ENCODE measurements at regions not wholly inside any gene's neighbourhood (a gene's known extent, or its start where the extent isn't known, plus 50 kb on each side); places are given as distances from the start of the nearest gene placed in this dataset.
"Not testable (repeated sequence)": the region's sequence is repeated elsewhere in the genome, so short reads cannot be mapped to it uniquely, and the experiment has no call there.

DNA sequence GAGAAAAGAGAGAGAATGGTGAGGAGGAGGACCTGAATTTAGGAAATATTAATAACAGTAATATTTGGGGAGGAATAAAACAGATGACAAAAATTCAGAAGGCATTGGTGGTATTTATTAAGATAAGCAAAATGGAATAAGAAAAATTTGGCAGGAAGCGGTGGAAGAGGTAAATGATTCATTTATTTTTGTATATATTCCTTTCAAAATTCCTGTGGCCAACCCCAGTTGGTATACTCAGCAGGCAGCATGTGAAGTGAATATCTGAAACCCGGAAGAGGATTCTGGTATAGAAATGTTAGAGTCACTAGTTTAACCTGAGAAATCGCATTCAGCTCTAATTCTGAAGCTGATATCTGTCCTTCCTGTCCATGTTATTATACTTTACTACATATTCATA is 792.0 kb downstream of the KCNJ2 start:
- DNase-seq = no peak

DNA sequence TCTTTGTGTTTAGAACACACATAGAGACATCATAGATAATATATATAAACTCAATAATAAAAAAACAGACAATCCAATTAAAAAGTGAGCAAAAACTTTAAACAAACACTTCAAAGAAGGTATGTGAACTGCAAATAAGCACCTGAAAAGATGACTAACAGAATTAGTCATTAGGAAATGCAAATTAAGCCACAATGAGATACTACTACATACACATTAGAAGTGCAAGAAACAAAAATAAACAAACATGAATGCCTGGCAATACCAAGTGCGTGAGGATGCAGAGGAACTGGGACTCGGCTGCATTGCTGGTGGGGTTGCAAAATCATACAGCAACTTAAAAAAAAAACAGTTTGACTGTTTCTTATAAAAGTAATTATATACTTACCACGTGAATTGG is 799.0 kb downstream of the KCNJ2 start:
- no peak for DNase-seq

DNA sequence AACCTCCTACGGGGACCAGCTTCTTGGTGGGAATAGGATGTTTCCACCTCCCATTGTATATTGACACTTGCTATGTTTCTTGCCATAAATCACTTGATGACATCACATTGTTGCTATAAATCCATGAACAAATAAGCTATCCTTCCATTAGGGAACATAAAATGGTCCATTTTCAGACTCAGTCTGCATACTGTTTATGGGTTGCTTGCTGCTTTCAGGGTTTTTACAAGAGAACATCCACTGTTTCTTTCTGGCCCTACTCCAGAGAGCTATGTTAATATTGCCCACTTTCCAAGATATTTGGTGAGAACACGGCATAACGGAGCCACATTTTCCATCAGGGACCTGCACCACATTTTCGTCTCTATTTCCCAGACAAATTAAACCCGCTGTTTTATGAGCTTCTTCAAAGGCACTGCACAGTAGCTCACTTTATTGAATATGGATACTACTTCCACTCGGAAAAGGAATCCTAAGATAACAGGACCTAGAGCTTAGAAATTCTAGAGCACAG is 800.2 kb downstream of the KCNJ2 start:
- no peak for DNase-seq

DNA sequence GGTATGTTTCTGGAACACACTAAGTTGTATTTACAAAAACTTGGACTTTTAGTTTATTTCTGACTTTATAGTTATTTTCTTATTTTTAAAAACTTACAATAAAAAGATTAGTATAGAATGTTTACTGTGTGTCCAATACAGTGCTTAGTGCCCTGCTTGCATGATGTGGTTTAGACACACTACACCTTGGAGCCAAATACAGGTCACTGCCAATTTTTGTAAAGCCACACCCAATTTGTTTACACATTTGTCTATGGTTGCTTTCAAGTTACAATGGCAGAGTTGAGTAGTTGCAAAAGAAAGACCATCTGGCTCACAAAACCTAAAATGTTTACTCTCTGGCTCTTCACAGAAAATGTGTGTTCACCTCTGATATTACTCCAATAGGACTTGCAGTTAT is 807.1 kb downstream of the KCNJ2 start:
- DNase-seq = no peak

DNA sequence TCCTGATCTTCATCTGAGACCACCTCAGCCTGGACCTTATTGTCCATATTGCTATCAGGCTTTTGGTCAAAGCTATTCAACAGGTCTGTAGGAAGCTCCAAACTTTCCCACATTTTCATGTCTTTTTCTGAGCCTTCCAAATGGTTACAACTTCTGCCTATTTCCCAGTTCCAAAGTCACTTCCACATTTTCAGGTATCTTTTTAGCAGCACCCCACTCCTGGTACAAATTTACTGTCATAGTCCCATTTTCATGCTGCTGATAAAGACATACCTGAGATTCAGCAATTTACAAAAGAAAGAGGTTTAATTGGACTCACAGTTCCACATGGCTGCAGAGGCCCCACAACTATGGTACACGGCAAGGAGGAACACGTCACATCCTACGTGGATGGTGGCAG is 815.5 kb downstream of the KCNJ2 start:
- DNase-seq = no peak

DNA sequence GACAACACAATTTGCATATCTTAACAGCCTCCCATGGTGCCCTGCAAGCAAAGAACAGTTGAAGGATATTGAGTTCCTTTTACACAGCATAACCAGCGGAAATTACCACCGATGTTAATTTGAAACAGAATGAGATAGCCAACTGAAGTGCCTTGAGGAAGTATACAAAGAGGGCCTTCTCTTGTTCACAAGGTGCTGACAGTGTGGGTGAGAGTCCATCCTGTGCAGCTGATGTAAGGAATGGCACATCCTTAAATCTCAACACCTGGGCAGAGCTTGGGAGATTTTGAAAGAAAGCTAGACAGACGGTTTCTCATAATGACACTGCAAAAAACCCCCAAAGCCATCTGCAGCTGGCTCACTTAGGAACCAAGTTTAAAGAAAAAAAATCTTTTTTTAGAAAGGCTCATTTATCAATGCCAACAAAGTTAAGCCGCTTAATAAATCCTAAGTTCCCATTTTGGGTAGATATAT is 818.6 kb downstream of the KCNJ2 start:
- DNase-seq = no peak

DNA sequence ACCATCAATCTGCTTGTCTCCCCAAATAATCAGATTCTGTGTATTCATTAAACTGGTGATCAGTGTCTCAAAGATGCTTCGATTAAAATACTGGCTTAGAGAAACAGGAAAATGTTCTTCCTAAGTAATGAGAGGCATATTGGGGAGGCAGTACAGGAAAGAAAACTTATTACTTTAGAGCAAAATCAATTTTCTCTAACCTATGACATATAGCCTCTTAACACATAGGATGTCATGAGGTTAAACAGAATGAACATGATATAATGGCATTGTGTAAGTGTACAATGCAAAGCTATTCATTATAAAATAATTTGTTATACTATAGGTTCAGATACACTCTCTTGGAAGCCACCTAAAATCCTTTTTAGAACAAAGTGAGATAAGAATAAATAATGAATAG is 819.3 kb downstream of the KCNJ2 start:
- DNase-seq = no peak

DNA sequence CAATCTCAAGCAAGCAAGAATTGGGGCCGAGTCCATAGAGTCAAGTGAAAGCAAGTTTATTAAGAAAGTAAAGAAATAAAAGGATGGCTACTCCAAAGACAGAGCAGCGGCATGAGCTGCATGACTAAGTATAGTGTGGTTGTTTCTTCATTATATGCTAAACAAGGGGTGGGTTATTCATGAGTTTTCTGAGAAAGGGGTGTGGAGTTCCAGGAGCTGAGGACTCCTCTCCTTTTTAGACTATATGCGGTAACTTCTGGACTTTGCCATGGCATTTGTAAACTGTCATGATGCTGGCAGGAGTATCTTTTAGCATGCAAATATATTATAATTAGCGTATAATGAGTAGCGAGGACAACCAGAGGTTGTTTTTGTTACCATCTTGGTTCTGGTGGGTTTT is 819.9 kb downstream of the KCNJ2 start:
- DNase-seq = no peak

DNA sequence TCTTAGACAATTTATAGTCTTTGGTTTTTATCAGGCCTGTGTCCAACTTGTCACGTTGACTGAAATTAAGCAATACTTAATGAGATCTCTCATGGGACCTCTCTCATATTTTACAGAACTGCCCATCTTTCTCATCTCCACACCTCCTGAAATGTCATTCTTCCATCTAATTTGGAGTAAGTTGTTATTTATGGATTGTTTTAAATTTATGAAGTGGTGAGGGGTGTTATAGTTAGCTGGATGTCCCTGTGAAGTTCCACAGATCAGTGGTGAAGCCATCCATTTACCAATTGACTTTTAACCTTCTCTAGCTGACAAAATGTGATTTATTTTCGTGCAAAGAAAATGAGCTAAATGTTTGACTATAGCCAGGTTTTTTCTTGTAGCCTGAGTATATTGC is 824.9 kb downstream of the KCNJ2 start:
- no peak for DNase-seq

DNA sequence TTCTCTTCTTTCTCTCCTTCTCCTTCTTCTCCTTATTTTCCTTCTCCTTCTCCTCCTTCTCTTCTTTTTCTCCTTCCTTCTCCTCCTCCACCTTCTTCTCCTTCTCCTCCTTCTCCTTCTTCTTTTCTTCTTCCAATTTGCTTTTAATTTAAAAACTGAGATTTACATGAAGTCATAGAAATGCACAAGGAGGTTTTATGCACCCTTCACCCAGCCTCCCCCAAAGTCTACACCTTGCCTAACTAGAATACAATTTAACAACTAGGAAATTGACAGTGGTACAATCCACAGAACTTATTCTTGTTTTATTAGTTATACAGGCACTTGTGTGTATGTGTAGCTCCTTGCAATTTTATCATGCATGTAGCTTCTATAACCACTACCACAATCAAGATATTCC is 826.7 kb downstream of the KCNJ2 start:
- DNase-seq = no peak

DNA sequence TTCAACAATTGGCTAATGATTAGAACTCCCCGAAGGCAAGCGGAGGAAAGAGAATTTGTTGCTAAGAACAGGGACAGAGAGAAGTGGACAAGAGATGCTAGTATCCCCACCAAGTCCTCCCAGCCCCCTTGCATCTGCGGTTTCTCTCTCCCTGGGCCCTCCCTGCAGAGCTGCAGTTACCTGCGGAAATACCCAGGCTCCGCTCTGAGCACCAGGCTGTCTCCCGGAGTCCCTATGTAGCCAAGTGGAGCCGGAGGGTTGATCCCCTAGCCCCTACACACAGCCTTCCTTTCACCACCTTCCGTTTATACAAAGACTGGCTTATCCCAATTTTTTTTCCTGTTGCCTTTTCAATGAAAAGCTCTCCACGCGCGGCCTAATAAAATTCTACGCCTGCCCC is 834.4 kb downstream of the KCNJ2 start:
- DNase-seq = no peak

DNA sequence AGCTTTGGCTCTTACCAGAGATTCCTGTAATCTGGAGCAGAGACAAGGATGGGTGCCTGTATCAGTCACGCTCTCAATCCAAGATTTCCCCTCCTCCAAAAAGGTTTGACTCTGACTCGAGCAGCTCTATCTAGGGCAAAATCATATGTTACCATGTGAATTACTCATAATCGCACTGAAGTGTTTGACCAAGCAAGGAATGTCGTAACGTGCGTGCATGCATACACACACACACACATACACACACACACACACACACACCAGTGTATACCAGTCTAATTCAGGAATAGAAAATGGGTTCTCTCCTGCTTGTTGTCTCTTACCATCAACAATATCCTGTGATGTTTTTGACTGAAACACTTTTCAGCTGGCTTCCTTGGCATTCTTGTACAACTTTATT is 835.1 kb downstream of the KCNJ2 start:
- DNase-seq = no peak

DNA sequence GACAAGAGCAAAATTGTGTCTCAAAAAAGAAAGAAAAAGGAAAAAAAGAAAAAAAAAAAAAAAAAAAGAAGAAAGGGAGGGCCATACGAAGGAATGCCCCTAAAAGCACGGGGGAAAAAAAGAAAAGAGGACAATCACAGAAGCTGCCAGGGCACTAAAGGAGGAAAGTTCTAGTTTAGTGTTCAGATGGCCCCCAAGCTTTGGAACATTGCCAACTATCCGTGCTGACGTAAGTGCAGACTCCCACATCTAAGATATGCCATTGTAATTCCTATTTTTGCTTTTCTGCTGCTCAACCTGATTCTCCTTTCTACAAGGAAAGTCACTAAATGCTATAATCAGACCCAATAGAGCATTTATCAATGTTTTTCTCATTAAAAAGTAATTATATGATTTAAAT is 842.1 kb downstream of the KCNJ2 start:
- no peak for DNase-seq

DNA sequence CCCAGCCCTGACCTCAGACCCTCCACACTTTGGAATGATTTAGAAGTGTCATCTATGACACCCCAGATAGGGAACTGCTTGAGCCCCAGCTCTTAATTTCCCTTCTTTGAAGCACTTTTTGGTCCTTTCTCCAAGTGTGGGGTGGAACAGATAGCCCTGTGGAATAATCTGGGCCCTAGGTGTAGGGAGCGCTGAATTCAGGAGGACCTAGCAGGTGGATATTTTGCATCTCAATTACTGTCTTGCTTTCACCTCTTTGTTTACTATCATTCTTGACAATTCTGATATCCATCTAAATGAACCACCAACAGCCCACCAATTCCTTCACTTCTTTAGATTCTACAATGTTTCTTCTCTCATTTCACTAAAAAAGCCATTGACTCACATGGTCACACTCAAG is 850.4 kb downstream of the KCNJ2 start:
- no peak for DNase-seq

DNA sequence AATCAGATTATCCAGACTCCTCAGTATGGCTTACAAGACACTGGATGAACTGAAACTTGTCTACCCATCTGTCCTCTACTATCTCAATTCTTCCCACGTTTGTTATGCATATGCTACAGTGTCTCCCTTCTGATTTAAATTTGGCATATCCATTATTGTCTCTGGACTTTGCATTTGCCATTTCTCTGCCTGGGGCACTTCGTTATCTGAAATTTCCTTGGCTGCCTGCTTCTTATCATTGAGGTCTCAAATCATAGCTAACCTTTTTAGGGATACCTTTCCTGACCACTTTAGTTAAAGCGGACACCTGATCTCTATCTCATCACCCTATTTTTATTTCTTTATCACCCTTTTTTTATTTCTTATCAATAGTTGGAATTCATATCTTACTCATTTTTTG is 853.4 kb downstream of the KCNJ2 start:
- DNase-seq = no peak

DNA sequence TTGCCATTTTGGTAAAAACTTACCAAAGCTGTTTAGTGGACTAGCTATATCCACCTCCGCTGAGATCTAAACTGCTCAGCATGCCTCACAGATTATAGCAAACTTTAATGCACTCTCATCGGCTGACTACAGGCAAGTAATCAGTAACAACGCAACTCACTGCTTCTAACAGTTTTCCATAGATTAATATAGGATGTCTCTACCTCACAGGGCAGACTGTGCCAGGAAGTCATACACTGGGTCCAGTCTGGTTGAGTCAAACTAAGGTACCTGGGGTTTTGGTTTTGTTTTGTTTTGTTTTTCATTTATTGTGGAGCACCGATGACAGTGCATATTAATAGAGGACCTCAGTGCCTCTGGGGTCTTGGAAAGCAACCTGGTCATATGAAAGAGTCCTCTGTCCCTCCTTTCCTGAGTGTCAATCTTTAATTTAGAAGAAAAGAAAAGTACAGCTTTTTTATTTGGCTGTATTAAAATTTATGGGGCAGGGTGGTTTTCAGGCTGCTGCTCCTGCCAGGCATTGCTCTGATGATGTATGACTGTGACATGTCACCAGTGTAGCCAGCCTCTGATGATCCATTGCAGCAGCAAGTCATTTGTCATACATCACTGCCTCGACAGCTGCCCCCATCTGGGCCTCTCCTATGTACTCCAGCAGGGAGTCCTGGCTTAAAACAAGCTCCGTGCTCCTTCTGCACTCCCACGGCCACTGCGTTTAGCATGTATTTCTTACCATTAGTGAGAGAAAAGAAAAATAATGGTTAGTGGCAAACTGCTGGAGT is 854.1 kb downstream of the KCNJ2 start:
- DNase-seq = no peak

DNA sequence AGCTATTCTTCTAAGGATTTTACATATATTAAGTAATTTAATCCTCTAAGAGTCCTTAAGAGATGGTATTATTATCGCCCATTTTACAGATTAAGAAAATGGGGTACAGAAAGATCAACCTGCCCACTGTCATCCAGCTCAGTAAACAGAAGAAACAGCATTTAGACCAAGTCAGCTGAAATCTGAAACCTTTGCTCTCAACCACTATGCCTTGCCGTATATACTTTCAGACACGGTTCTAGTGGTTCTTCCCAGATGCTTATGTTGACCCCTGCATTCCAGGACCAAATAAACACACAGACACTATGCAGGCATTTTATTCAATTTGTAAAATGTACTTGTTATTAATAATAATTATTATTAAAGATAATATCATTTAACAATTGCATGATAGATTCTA is 854.8 kb downstream of the KCNJ2 start:
- DNase-seq = no peak

DNA sequence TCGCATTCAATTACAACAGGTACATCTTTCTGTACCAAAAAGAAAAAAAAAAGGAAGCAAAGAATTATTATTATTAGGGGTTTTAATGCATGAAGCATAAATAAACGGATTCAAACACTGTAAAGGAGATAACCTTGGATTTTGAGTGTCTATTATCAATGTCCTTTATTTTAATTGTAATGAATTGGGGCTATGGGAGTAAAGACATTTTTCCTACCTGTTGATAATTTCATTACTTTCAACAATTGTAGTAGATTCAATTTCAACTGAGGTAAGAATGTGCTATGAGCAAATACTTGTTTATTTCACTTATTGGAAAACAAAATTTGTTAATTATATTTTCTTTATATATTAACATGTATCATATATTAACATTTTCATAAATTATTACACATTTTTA is 855.6 kb downstream of the KCNJ2 start:
- no peak for DNase-seq

DNA sequence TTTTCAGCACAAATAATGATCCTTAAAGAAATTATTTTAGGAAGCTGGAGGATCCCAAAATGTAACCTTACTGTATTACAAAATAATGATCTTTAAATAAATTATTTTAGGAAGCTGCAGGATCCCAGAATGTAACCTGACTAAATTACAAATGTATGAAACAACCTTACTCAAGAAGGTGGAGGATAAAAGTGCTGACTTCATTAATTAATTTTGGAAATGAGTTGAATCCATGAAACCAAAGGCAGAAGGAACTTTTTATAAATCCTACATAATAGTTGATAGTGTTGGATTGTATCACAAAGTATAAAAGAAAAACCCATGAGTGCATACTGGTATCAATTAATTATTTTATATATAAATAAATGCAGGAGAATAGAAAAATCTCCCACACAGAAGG is 859.9 kb downstream of the KCNJ2 start:
- no peak for DNase-seq

DNA sequence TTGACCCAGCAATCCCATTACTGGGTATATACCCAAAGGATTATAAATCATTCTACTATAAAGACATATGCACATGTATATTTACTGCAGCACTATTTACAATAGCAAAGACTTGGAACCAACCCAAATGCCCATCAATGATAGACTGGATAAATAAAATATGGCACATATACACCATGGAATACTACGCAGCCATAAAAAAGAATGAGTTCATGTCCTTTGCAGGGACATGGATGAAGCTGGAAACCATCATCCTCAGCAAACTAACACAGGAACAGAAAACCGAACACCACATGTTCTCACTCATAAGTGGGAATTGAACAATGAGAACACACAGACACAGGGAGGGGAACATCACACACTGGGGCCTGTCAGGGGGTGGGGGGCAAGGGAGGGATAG is 862.0 kb downstream of the KCNJ2 start:
- DNase-seq = not testable (repeated sequence)

DNA sequence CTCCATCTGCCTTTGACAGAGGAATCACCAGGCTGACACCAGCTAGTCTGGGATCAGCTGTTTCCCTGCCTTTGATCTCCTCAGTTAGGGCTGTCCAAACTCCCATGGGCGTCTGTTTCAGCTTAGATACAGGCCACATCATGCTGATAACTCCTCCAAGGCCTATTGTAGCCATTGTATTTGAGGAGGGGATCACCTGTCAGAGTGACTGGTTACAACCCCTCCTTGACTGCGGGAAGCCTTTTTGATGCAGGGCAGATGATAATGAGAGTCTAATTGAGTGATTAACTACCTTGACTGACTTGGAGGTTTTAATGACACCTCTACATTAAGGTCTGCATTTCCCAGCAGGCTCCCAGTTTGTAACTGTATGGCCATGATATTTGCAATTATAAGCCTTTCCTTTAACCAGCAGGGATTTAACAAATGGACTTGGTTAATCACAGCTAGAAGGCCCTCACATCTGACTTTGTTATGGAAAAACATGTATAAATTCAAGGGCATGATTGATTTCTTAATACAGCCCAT is 863.5 kb downstream of the KCNJ2 start:
- DNase-seq = no peak

DNA sequence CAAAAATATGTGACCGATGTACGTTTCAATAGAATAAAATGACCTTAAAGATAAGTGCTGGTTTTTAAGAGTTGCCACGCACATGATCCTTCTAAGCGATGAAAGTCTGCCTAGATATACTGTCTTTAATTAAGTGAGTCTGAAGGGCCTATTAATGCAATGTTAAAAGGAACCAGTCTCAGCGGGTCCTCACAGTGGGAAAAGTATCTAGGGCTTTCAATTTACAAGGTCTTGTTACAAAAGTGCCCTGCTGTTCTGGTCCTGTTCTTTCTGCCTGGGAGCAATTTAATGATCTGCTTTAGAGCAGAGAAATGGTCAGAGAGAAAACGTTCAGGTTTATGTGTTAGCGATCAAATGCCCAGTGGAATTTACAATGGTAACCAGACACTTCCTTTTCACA is 864.0 kb downstream of the KCNJ2 start:
- no peak for DNase-seq

DNA sequence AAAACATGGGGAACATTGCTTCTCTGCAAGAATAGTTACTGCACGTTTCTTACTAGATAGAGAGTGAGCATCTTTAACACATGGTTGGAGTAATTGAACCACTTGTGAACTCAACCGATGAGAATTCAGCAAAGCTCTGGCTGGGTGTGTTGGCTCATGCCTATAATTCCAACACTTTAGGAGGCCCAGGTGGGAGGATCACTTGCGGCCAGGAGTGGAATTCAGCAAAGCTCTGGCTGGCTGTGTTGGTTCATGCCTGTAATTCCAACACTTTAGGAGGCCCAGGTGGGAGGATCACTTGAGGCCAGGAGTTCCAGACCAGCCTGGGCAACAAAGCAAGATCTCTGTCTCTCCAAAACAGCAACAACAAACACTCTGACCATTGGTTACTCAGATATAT is 865.9 kb downstream of the KCNJ2 start:
- no peak for DNase-seq

DNA sequence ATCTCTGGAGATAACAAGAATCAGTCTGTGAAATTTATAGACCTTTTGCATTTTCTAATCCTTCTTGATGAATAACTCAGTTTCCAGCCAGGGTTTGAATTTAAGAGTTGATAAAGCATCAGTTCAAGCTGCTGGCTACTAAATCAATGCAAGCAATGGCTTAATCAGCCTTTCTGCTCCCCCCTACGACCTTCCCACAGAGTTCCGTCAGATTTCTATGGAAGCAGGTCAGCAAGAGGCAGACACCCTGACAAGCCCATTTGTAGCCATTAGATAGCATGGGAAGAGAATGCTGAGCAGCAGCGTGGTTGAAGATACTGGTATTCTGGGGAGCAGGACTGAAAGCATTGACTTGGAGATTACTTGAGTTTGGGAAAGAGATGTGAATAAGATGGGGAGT is 868.1 kb downstream of the KCNJ2 start:
- no peak for DNase-seq

DNA sequence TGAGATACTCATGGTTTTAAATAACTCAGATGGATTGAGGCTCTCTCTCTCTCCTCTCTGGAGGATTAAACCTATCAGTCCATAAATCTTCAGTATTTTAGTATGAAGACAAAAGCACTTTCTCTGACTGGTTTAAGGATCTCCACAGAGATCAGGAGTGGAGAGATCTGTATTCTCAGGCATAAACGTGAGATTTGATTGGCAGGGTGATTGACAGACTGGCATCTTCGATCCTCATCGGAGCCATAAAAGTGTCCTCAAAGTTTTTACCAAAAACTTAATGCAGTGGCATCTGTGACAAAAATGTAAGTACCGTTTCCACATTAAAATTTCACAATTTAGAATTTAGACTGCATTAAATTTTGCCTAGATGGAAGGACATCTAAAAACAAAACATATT is 870.1 kb downstream of the KCNJ2 start:
- DNase-seq = no peak
